ENCODE measurements at regions not wholly inside any gene's neighbourhood (a gene's known extent, or its start where the extent isn't known, plus 50 kb on each side); places are given as distances from the start of the nearest gene placed in this dataset.
"Not testable (repeated sequence)": the region's sequence is repeated elsewhere in the genome, so short reads cannot be mapped to it uniquely, and the experiment has no call there.

GRCh38 chr10:131363416-131363815 lies 51.9 kb upstream of the TCERG1L start:
- intact Hi-C loops (cut with micrococcal nuclease) = no loop called here

- intact Hi-C loops (cut with micrococcal nuclease) = no loop called here
Observed at GRCh38 chr10:131371571-131371970, 60.0 kb upstream of the TCERG1L start.

GRCh38 chr10:131381576-131381975 lies 70.1 kb upstream of the TCERG1L start:
- intact Hi-C loops (cut with micrococcal nuclease) = no loop called here

- intact Hi-C loops (cut with micrococcal nuclease) = not testable (repeated sequence)
Observed at GRCh38 chr10:131385161-131385872, 73.8 kb upstream of the TCERG1L start.

GRCh38 chr10:131387018-131387529 lies 75.6 kb upstream of the TCERG1L start:
- intact Hi-C loops (cut with micrococcal nuclease) = no loop called here

GRCh38 chr10:131391936-131392335 lies 80.4 kb upstream of the TCERG1L start:
- intact Hi-C loops (cut with micrococcal nuclease) = no loop called here

GRCh38 chr10:131396121-131397050 lies 84.9 kb upstream of the TCERG1L start:
- intact Hi-C loops (cut with micrococcal nuclease) = no loop called here

GRCh38 chr10:131398166-131398565 lies 86.6 kb upstream of the TCERG1L start:
- intact Hi-C loops (cut with micrococcal nuclease) = no loop called here

- intact Hi-C loops (cut with micrococcal nuclease) = no loop called here
Observed at GRCh38 chr10:131399981-131400380, 88.5 kb upstream of the TCERG1L start.

GRCh38 chr10:131400513-131400912 lies 89.0 kb upstream of the TCERG1L start:
- intact Hi-C loops (cut with micrococcal nuclease) = no loop called here

- intact Hi-C loops (cut with micrococcal nuclease) = no loop called here
Observed at GRCh38 chr10:131402771-131403650, 91.5 kb upstream of the TCERG1L start.

- intact Hi-C loops (cut with micrococcal nuclease) = no loop called here
Observed at GRCh38 chr10:131403936-131404335, 92.4 kb upstream of the TCERG1L start.

- intact Hi-C loops (cut with micrococcal nuclease) = no loop called here
Observed at GRCh38 chr10:131404886-131405285, 93.4 kb upstream of the TCERG1L start.

GRCh38 chr10:131406676-131407392 lies 95.3 kb upstream of the TCERG1L start:
- intact Hi-C loops (cut with micrococcal nuclease) = no loop called here

GRCh38 chr10:131418681-131419080 lies 107.2 kb upstream of the TCERG1L start:
- intact Hi-C loops (cut with micrococcal nuclease) = no loop called here

GRCh38 chr10:131419797-131420196 lies 108.3 kb upstream of the TCERG1L start:
- intact Hi-C loops (cut with micrococcal nuclease) = no loop called here

GRCh38 chr10:131420867-131421266 lies 109.3 kb upstream of the TCERG1L start:
- intact Hi-C loops (cut with micrococcal nuclease) = no loop called here

- intact Hi-C loops (cut with micrococcal nuclease) = no loop called here
Observed at GRCh38 chr10:131421381-131421780, 109.9 kb upstream of the TCERG1L start.

GRCh38 chr10:131422731-131423130 lies 111.2 kb upstream of the TCERG1L start:
- intact Hi-C loops (cut with micrococcal nuclease) = no loop called here

GRCh38 chr10:131424053-131424452 lies 112.5 kb upstream of the TCERG1L start:
- intact Hi-C loops (cut with micrococcal nuclease) = no loop called here
